ENCODE measurements at regions not wholly inside any gene's neighbourhood (a gene's known extent, or its start where the extent isn't known, plus 50 kb on each side); places are given as distances from the start of the nearest gene placed in this dataset.
"Not testable (repeated sequence)": the region's sequence is repeated elsewhere in the genome, so short reads cannot be mapped to it uniquely, and the experiment has no call there.

DNA sequence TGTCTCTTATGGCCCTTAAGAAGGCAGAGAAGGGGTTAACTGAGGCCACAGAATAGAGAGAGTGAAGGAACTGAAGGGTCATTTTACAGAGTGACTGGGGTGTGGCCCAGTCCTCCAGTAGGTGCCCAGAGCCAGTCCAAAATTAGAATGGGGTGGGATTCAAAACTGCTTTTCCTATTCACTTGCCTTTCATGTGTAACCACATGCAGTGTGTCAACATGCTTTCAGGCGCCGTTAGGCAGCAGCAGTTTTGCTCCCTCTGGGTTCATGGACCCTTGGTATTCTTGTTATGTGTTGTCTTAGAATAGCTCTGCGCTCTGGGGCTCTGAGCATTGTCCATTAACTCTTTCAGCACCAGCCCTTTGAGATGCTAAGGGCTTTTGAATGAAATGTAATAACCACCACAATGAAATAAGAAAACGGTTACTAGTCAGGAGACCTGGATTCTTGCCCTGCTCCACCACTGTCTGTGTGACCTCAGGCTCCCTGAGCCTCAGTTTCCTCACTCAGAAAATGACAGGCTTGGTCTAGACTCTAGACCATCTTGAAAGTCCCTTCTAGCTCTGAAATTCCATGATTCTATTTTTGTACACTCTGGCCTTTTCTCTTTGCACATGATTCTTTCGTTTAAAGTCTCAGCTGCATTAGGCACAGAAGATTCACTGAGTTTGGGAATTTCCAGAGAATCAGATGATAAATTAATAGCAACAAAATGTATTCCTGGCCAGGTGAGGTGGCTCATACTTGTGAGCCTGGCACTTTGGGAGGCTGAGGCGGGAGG, 123.0 kb downstream of the SRGAP2 start:
- H3K9ac ChIP-seq (ENCODE audit: insufficient read depth, low read length); DNase-seq (ENCODE audit: low read depth in 2 of 2); H3K27me3 ChIP-seq (ENCODE audit: control insufficient read depth, insufficient read depth, low read length); H3K4me1 ChIP-seq (ENCODE audit: control insufficient read depth, extremely low read depth, insufficient read depth, low read length); H3K4me3 ChIP-seq (replicated peaks in 1 of 4; ENCODE audit: control extremely low read depth in 1 of 4, insufficient read depth in 1 of 4, low read depth in 3 of 4, low read length in 4 of 4); H4K20me1 ChIP-seq (ENCODE audit: control insufficient read depth, extremely low read depth, insufficient read depth, low read length); H3K9me3 ChIP-seq (ENCODE audit: control insufficient read depth, insufficient read depth, low read depth, low read length); H3K4me2 ChIP-seq (ENCODE audit: extremely low read depth, insufficient read depth, low read length); H3K36me3 ChIP-seq (ENCODE audit: control insufficient read depth, insufficient read depth, low read length); H3K79me2 ChIP-seq (ENCODE audit: control insufficient read depth, insufficient read depth, low read length); H3K27ac ChIP-seq (ENCODE audit: insufficient read depth, low read length); H2AFZ ChIP-seq (ENCODE audit: low read length): not testable (repeated sequence)

- H3K27me3 ChIP-seq (ENCODE audit: control insufficient read depth, insufficient read depth, low read length); H2AFZ ChIP-seq (ENCODE audit: low read length); H3K9me3 ChIP-seq (ENCODE audit: control insufficient read depth, insufficient read depth, low read depth, low read length); H4K20me1 ChIP-seq (ENCODE audit: control insufficient read depth, extremely low read depth, insufficient read depth, low read length); H3K4me1 ChIP-seq (ENCODE audit: control insufficient read depth, extremely low read depth, insufficient read depth, low read length); H3K79me2 ChIP-seq (ENCODE audit: control insufficient read depth, insufficient read depth, low read length); H3K27ac ChIP-seq (ENCODE audit: insufficient read depth, low read length); H3K9ac ChIP-seq (ENCODE audit: insufficient read depth, low read length); DNase-seq (ENCODE audit: low read depth in 2 of 2); H3K4me2 ChIP-seq (ENCODE audit: extremely low read depth, insufficient read depth, low read length); H3K4me3 ChIP-seq (replicated peaks in 1 of 4; ENCODE audit: control extremely low read depth in 1 of 4, insufficient read depth in 1 of 4, low read depth in 3 of 4, low read length in 4 of 4); H3K36me3 ChIP-seq (ENCODE audit: control insufficient read depth, insufficient read depth, low read length): not testable (repeated sequence)
These were observed 128.3 kb downstream of the SRGAP2 start for GRCh38 chr1:206331597-206331996.

GRCh38 chr1:206333316-206333715, 130.0 kb downstream of the SRGAP2 start:
- not testable (repeated sequence) for H3K4me3 ChIP-seq (replicated peaks in 1 of 4; ENCODE audit: control extremely low read depth in 1 of 4, insufficient read depth in 1 of 4, low read depth in 3 of 4, low read length in 4 of 4); H3K4me1 ChIP-seq (ENCODE audit: control insufficient read depth, extremely low read depth, insufficient read depth, low read length); H3K9me3 ChIP-seq (ENCODE audit: control insufficient read depth, insufficient read depth, low read depth, low read length); H3K9ac ChIP-seq (ENCODE audit: insufficient read depth, low read length); H3K79me2 ChIP-seq (ENCODE audit: control insufficient read depth, insufficient read depth, low read length); H3K36me3 ChIP-seq (ENCODE audit: control insufficient read depth, insufficient read depth, low read length); H3K27ac ChIP-seq (ENCODE audit: insufficient read depth, low read length); DNase-seq (ENCODE audit: low read depth in 2 of 2); H4K20me1 ChIP-seq (ENCODE audit: control insufficient read depth, extremely low read depth, insufficient read depth, low read length); H3K4me2 ChIP-seq (ENCODE audit: extremely low read depth, insufficient read depth, low read length); H3K27me3 ChIP-seq (ENCODE audit: control insufficient read depth, insufficient read depth, low read length); H2AFZ ChIP-seq (ENCODE audit: low read length)

GRCh38 chr1:206333897-206334296, 130.6 kb downstream of the SRGAP2 start:
- not testable (repeated sequence) for H3K9me3 ChIP-seq (ENCODE audit: control insufficient read depth, insufficient read depth, low read depth, low read length); H3K36me3 ChIP-seq (ENCODE audit: control insufficient read depth, insufficient read depth, low read length); H3K4me3 ChIP-seq (replicated peaks in 1 of 4; ENCODE audit: control extremely low read depth in 1 of 4, insufficient read depth in 1 of 4, low read depth in 3 of 4, low read length in 4 of 4); H4K20me1 ChIP-seq (ENCODE audit: control insufficient read depth, extremely low read depth, insufficient read depth, low read length); H3K9ac ChIP-seq (ENCODE audit: insufficient read depth, low read length); H3K79me2 ChIP-seq (ENCODE audit: control insufficient read depth, insufficient read depth, low read length); H3K4me1 ChIP-seq (ENCODE audit: control insufficient read depth, extremely low read depth, insufficient read depth, low read length); H3K27ac ChIP-seq (ENCODE audit: insufficient read depth, low read length); H2AFZ ChIP-seq (ENCODE audit: low read length); H3K4me2 ChIP-seq (ENCODE audit: extremely low read depth, insufficient read depth, low read length); H3K27me3 ChIP-seq (ENCODE audit: control insufficient read depth, insufficient read depth, low read length); DNase-seq (ENCODE audit: low read depth in 2 of 2)

DNA sequence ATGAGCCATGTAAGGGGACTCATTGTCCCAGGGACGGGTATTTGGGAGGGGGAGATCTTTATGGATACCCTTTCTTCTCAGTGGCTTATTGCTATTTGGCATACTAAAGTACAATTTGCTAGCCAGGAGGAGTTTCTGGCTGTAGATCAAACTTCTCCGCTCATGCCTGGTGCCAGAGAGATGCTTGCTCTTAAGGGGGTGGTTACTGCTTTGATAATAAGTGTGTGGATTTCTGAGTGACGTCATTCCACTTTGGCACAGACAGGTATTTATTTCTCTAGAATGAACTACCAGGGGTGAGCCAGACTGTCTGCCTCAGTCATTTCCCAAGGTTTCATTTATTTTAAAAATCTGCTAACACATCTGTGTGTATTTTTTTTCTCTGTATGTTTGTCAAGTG, 131.1 kb downstream of the SRGAP2 start:
- H2AFZ ChIP-seq (ENCODE audit: low read length); H4K20me1 ChIP-seq (ENCODE audit: control insufficient read depth, extremely low read depth, insufficient read depth, low read length); H3K79me2 ChIP-seq (ENCODE audit: control insufficient read depth, insufficient read depth, low read length); H3K4me1 ChIP-seq (ENCODE audit: control insufficient read depth, extremely low read depth, insufficient read depth, low read length); H3K36me3 ChIP-seq (ENCODE audit: control insufficient read depth, insufficient read depth, low read length); H3K27me3 ChIP-seq (ENCODE audit: control insufficient read depth, insufficient read depth, low read length); H3K9me3 ChIP-seq (ENCODE audit: control insufficient read depth, insufficient read depth, low read depth, low read length); H3K4me2 ChIP-seq (ENCODE audit: extremely low read depth, insufficient read depth, low read length); H3K4me3 ChIP-seq (replicated peaks in 1 of 4; ENCODE audit: control extremely low read depth in 1 of 4, insufficient read depth in 1 of 4, low read depth in 3 of 4, low read length in 4 of 4); H3K9ac ChIP-seq (ENCODE audit: insufficient read depth, low read length); H3K27ac ChIP-seq (ENCODE audit: insufficient read depth, low read length): not testable (repeated sequence)
- peak; percentile 0 to 57 for DNase-seq (ENCODE audit: low read depth in 2 of 2)

GRCh38 chr1:206335162-206335561, 131.8 kb downstream of the SRGAP2 start:
- not testable (repeated sequence) for H3K36me3 ChIP-seq (ENCODE audit: control insufficient read depth, insufficient read depth, low read length); H3K4me1 ChIP-seq (ENCODE audit: control insufficient read depth, extremely low read depth, insufficient read depth, low read length); H2AFZ ChIP-seq (ENCODE audit: low read length); H3K9ac ChIP-seq (ENCODE audit: insufficient read depth, low read length); H3K4me2 ChIP-seq (ENCODE audit: extremely low read depth, insufficient read depth, low read length); H3K27me3 ChIP-seq (ENCODE audit: control insufficient read depth, insufficient read depth, low read length); DNase-seq (ENCODE audit: low read depth in 2 of 2); H3K27ac ChIP-seq (ENCODE audit: insufficient read depth, low read length); H3K9me3 ChIP-seq (ENCODE audit: control insufficient read depth, insufficient read depth, low read depth, low read length); H3K79me2 ChIP-seq (ENCODE audit: control insufficient read depth, insufficient read depth, low read length); H4K20me1 ChIP-seq (ENCODE audit: control insufficient read depth, extremely low read depth, insufficient read depth, low read length); H3K4me3 ChIP-seq (replicated peaks in 1 of 4; ENCODE audit: control extremely low read depth in 1 of 4, insufficient read depth in 1 of 4, low read depth in 3 of 4, low read length in 4 of 4)
